ENCODE measurements at regions not wholly inside any gene's neighbourhood (a gene's known extent, or its start where the extent isn't known, plus 50 kb on each side); places are given as distances from the start of the nearest gene placed in this dataset.
"Not testable (repeated sequence)": the region's sequence is repeated elsewhere in the genome, so short reads cannot be mapped to it uniquely, and the experiment has no call there.

- no peak for TF ChIP-seq ZFX (IDR thresholded peaks at IDR 0.05)
- no peak for TF ChIP-seq CTCF (conservative IDR thresholded peaks at IDR 0.05)
- no peak overlapping the region for H3K27ac ChIP-seq
Observed at GRCh38 chr5:98368141-98368540, 405.3 kb upstream of the RGMB start.

- TF ChIP-seq ZFX (IDR thresholded peaks at IDR 0.05) = no peak
- TF ChIP-seq CTCF (conservative IDR thresholded peaks at IDR 0.05) = no peak
- H3K27ac ChIP-seq = no peak overlapping the region
Observed at GRCh38 chr5:98372351-98372750, 401.1 kb upstream of the RGMB start.

GRCh38 chr5:98391921-98392625 lies 381.4 kb upstream of the RGMB start:
- TF ChIP-seq CTCF (conservative IDR thresholded peaks at IDR 0.05) (no peak), ZFX (IDR thresholded peaks at IDR 0.05) (no peak)
- H3K27ac ChIP-seq = no peak overlapping the region

GRCh38 chr5:98393205-98393604 lies 380.3 kb upstream of the RGMB start:
- H3K27ac ChIP-seq = not testable (repeated sequence)

DNA sequence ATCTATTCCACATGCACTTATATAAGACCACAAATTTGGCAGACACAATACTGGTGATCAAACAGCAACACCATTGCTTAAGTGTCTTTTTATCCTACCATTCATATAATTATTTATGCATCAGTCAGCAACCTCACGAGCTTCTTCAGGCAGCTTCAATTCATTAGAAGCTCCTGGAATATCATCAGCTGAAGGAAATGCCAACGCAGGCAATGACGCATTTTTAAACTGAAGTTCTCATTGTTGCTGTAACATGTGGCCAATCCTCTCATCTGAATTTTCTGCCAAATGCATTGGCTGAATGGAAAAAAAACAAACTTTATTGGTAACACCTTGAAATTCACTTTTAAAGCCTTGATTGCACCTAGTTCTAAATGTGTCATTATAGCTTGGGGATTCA lies 376.4 kb upstream of the RGMB start:
- no peak for TF ChIP-seq ZFX (IDR thresholded peaks at IDR 0.05)
- no peak for TF ChIP-seq CTCF (conservative IDR thresholded peaks at IDR 0.05)
- no peak overlapping the region for H3K27ac ChIP-seq

DNA sequence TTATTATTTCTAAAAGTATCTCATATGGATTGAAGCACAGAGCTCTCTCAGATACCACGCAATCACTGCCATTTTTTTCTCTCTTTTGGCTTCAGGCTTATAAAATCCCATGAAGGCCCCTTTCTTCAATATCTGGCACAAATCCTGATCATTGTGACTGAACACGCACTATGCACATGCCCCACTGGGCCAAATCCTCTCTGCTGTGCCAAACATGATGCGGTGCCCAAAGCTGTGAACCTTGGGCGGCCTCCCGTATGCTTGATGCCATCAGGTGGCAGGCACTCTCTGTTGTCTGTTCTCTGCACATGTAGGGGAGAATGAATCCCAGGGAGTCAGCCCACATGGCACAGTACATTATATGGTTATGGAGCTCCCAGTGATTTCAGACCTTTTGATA lies 375.0 kb upstream of the RGMB start:
- no peak for TF ChIP-seq CTCF (conservative IDR thresholded peaks at IDR 0.05)
- TF ChIP-seq ZFX (IDR thresholded peaks at IDR 0.05) = no peak
- no peak overlapping the region for H3K27ac ChIP-seq

DNA sequence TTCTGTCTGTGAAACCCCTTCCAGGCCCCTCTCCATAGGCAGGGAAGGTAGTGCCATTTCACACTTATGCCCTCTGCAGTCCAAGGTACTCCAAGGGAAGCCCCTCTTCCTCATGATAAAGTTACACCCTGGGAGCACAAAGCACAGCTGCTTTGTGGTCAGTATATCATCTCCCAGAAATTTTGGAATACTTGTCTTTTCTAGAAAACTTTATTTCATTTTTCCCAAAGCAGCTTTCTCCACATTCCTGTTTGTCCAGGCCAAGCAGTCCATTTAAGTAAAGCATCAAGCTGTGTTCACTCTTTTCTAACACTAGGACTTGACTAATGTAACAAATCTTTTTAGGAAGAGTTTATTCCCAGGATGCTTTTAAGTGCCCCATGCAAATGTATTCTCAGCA lies 371.8 kb upstream of the RGMB start:
- TF ChIP-seq CTCF (conservative IDR thresholded peaks at IDR 0.05) (no peak), ZFX (IDR thresholded peaks at IDR 0.05) (no peak)
- H3K27ac ChIP-seq = no peak overlapping the region

DNA sequence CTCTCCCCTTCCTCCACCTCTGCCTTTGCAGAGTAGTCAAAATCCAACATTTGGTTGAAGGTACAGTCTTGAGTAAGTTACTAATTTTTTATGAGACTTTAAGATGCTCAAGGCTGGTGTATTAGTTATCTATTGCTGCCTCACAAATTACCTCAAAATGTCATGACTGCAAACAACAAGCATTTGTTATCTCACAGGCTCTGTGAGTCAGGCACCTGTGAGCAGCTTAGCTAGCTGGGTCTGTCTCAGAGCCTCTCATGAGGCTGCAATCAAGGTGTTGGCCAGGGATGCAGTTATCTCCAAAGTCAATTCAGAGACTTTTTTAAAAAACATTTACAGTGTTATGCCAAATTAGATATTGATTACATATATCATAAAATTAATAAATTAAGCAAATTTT lies 371.3 kb upstream of the RGMB start:
- TF ChIP-seq CTCF (conservative IDR thresholded peaks at IDR 0.05) (no peak), ZFX (IDR thresholded peaks at IDR 0.05) (no peak)
- H3K27ac ChIP-seq = no peak overlapping the region

All from C4-2B (cell line).